HG03342 (cell line): ENCODE measurements at regions not wholly inside any gene's neighbourhood (a gene's known extent, or its start where the extent isn't known, plus 50 kb on each side); places are given as distances from the start of the nearest gene placed in this dataset.
"Not testable (repeated sequence)": the region's sequence is repeated elsewhere in the genome, so short reads cannot be mapped to it uniquely, and the experiment has no call there.

Source experiments
- ATAC-seq: cut with Tn5 transposase; IDR thresholded peaks from one replicate; pipeline ENCODE4 v1.9.1; 2021; ENCODE audit warnings: mild to moderate bottlenecking, moderate library complexity; ENCODE audit not compliant: unreplicated experiment

- not testable (repeated sequence) for ATAC-seq
These were observed 587.5 kb upstream of the CELF4 start for GRCh38 chr18:38153116-38153515.

GRCh38 chr18:38116716-38117115 is 551.1 kb upstream of the CELF4 start:
- no peak for ATAC-seq

- ATAC-seq: no peak
These were observed 549.6 kb upstream of the CELF4 start for GRCh38 chr18:38115201-38115600.

- ATAC-seq: no peak
These were observed 521.9 kb upstream of the CELF4 start for GRCh38 chr18:38087538-38087937.

- no peak for ATAC-seq
These were observed 515.9 kb upstream of the CELF4 start for GRCh38 chr18:38081516-38081915.

- no peak for ATAC-seq
These were observed 511.6 kb upstream of the CELF4 start for GRCh38 chr18:38077229-38077628.

- no peak for ATAC-seq
These were observed 510.9 kb upstream of the CELF4 start for GRCh38 chr18:38076346-38077070.

- no peak for ATAC-seq
These were observed 508.8 kb upstream of the CELF4 start for GRCh38 chr18:38074298-38074876.

- ATAC-seq: no peak
These were observed 502.2 kb upstream of the CELF4 start for GRCh38 chr18:38067821-38068220.

GRCh38 chr18:38067086-38067485 is 501.5 kb upstream of the CELF4 start:
- no peak for ATAC-seq

- ATAC-seq: no peak
These were observed 487.4 kb upstream of the CELF4 start for GRCh38 chr18:38052879-38053590.

- ATAC-seq: no peak
These were observed 482.2 kb upstream of the CELF4 start for GRCh38 chr18:38047820-38048219.

GRCh38 chr18:38046651-38047050 is 481.1 kb upstream of the CELF4 start:
- ATAC-seq: no peak

- ATAC-seq: no peak
These were observed 480.2 kb upstream of the CELF4 start for GRCh38 chr18:38045845-38046244.

GRCh38 chr18:38042211-38042890 is 476.8 kb upstream of the CELF4 start:
- no peak for ATAC-seq

GRCh38 chr18:38038242-38038641 is 472.6 kb upstream of the CELF4 start:
- ATAC-seq: no peak

GRCh38 chr18:38035193-38035592 is 469.6 kb upstream of the CELF4 start:
- ATAC-seq: no peak

- ATAC-seq: no peak
These were observed 467.7 kb upstream of the CELF4 start for GRCh38 chr18:38033282-38033681.

GRCh38 chr18:38032516-38032915 is 466.9 kb upstream of the CELF4 start:
- no peak for ATAC-seq

- ATAC-seq: no peak
These were observed 463.3 kb upstream of the CELF4 start for GRCh38 chr18:38028946-38029345.

GRCh38 chr18:38025433-38026038 is 459.9 kb upstream of the CELF4 start:
- no peak for ATAC-seq
